ENCODE measurements at regions not wholly inside any gene's neighbourhood (a gene's known extent, or its start where the extent isn't known, plus 50 kb on each side); places are given as distances from the start of the nearest gene placed in this dataset.
"Not testable (repeated sequence)": the region's sequence is repeated elsewhere in the genome, so short reads cannot be mapped to it uniquely, and the experiment has no call there.

DNA sequence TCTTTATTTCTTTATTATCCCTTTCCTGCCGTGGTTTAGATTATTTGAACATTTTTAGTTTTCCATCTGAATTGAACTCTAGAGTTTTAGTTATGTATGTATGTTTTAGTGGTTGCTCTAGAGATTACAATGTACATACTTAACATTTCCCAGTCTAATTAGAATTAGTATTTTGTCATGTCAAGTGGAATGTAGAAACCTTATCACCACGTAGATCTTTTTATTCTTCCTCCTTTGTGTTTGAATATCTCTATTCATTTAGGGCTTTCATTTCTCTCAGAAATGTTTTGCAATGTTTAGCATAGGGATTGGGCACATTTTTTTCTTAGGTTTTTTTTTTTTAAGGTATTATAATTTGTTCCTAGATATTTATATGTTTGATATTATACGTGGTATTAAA, 73.1 kb upstream of the EZR start:
- H3K4me3 ChIP-seq, result no peak overlapping the region
- DNase-seq, result no peak
- H3K9ac ChIP-seq (ENCODE audit: insufficient read depth in 1 of 2, low read length in 2 of 2), result no peak overlapping the region
- no peak for TF ChIP-seq CTCF (IDR thresholded peaks at IDR 0.05; ENCODE audit: control extremely low read depth, extremely low read depth)
- H3K27ac ChIP-seq (ENCODE audit: low read depth in 1 of 2, low read length in 1 of 2), result no peak overlapping the region
- no peak for ATAC-seq (ENCODE audit: insufficient read depth, low FRiP score)
- H3K4me1 ChIP-seq (ENCODE audit: control insufficient read depth in 5 of 5, insufficient read depth in 5 of 5, low read length in 5 of 5), result no peaks in the 10 kb centered on the region
- no peaks in the 10 kb centered on the region for H3K36me3 ChIP-seq (ENCODE audit: control insufficient read depth in 4 of 4, insufficient read depth in 4 of 4, low read length in 4 of 4)
- H3K27me3 ChIP-seq (ENCODE audit: control insufficient read depth in 3 of 3, insufficient read depth in 3 of 3, low read length in 2 of 3), result no peaks in the 10 kb centered on the region
- peaks cover 0 to 2% (median 0%) of the 10 kb centered on the region in 4 donors for H3K9me3 ChIP-seq (ENCODE audit: control insufficient read depth in 4 of 4, insufficient read depth in 3 of 4, low read length in 3 of 4)
- WGBS, 2 donors, result 66 to 67% methylated on average over 3 of the region's 3 CpGs

DNA sequence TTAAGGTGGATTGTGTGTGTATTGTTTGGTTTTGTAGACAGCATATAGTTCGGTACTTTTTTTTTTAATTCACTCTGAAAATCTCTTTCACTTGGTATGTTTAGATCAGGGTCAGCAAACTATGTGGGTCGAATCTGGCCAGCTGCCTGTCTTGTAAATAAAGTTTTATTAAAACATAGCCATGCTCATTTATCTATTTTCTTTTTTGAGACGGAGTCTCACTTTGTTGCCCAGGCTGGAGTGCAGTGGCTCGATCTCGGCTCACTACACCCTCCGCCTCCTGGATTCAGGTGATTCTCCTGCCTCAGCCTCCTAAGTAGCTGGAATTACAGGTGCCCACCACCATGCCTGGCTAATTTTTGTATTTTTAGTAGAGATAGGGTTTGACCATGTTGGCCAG, 72.4 kb upstream of the EZR start:
- not testable (repeated sequence) for H3K4me1 ChIP-seq (ENCODE audit: control insufficient read depth in 5 of 5, insufficient read depth in 5 of 5, low read length in 5 of 5); ATAC-seq (ENCODE audit: insufficient read depth, low FRiP score); DNase-seq; H3K9ac ChIP-seq (ENCODE audit: insufficient read depth in 1 of 2, low read length in 2 of 2); H3K27ac ChIP-seq (ENCODE audit: low read depth in 1 of 2, low read length in 1 of 2); H3K4me3 ChIP-seq; H3K9me3 ChIP-seq (ENCODE audit: control insufficient read depth in 4 of 4, insufficient read depth in 3 of 4, low read length in 3 of 4); H3K27me3 ChIP-seq (ENCODE audit: control insufficient read depth in 3 of 3, insufficient read depth in 3 of 3, low read length in 2 of 3); H3K36me3 ChIP-seq (ENCODE audit: control insufficient read depth in 4 of 4, insufficient read depth in 4 of 4, low read length in 4 of 4)
- WGBS, 2 donors, result 95 to 97% methylated on average over 6 of the region's 6 CpGs

GRCh38 chr6:158888171-158888570, 69.0 kb upstream of the EZR start:
- DNase-seq; H3K4me1 ChIP-seq (ENCODE audit: control insufficient read depth in 5 of 5, insufficient read depth in 5 of 5, low read length in 5 of 5); H3K4me3 ChIP-seq; H3K9me3 ChIP-seq (ENCODE audit: control insufficient read depth in 4 of 4, insufficient read depth in 3 of 4, low read length in 3 of 4); ATAC-seq (ENCODE audit: insufficient read depth, low FRiP score); H3K27ac ChIP-seq (ENCODE audit: low read depth in 1 of 2, low read length in 1 of 2); H3K36me3 ChIP-seq (ENCODE audit: control insufficient read depth in 4 of 4, insufficient read depth in 4 of 4, low read length in 4 of 4); H3K9ac ChIP-seq (ENCODE audit: insufficient read depth in 1 of 2, low read length in 2 of 2); H3K27me3 ChIP-seq (ENCODE audit: control insufficient read depth in 3 of 3, insufficient read depth in 3 of 3, low read length in 2 of 3): not testable (repeated sequence)
- 96% methylated on average over 8 of the region's 8 CpGs for WGBS, 2 donors

DNA sequence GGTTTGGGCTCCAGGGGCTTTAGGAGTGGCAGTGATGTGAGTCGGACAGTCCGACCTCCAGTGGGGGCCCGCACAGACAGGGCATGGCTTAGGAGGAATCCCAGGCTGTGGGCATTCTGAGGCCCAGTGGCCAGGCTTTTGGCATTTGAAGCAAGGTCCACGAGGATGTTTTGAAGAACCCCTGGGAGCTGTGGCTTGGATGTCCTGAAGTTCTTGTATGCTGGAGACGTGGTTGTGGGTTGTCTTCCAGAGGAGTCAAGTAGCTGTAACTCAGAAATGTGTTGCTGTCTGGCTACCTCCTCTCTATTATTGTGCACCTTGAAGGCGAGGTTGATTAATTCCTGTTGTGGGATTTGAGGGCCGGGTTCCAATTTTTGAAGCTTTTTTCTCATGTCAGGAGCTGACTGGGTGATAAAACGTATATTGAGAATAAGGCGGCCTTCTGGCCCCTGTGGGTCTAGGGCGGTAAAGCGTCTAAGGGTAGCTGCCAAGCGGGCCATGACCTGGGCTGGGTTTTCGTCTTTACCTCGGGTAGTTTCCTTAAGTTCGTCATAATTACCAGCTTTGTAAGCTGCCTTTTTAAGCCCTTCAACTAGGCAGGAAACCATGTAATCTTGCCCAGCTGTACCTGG, 67.3 kb upstream of the EZR start:
- H3K9ac ChIP-seq (ENCODE audit: insufficient read depth in 1 of 2, low read length in 2 of 2); H3K27me3 ChIP-seq (ENCODE audit: control insufficient read depth in 3 of 3, insufficient read depth in 3 of 3, low read length in 2 of 3); H3K9me3 ChIP-seq (ENCODE audit: control insufficient read depth in 4 of 4, insufficient read depth in 3 of 4, low read length in 3 of 4); H3K4me3 ChIP-seq; H3K27ac ChIP-seq (ENCODE audit: low read depth in 1 of 2, low read length in 1 of 2); DNase-seq; H3K4me1 ChIP-seq (ENCODE audit: control insufficient read depth in 5 of 5, insufficient read depth in 5 of 5, low read length in 5 of 5); ATAC-seq (ENCODE audit: insufficient read depth, low FRiP score); H3K36me3 ChIP-seq (ENCODE audit: control insufficient read depth in 4 of 4, insufficient read depth in 4 of 4, low read length in 4 of 4): not testable (repeated sequence)
- WGBS, 2 donors, result 94 to 95% methylated on average over 15 of the region's 15 CpGs

DNA sequence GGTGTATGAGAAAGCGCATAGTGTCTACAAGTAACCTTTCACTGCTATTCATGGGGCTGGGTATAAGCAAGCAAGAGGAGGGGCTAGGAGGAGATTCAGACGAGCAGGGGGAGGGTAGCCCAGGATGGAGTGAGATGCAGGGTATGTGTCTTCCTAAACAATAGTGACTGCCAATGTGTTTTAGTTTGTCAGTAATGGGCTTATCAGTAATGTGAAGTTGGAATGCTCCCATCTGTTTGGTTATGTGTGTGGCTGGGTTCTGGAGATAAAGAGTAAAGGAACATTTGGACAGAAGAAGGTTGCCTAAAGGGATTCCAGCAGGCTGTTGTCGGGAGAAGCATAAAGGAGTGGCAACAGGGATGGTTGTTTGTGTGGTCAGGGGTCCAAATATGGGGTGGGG, 62.7 kb upstream of the EZR start:
- H3K4me3 ChIP-seq; H3K9me3 ChIP-seq (ENCODE audit: control insufficient read depth in 4 of 4, insufficient read depth in 3 of 4, low read length in 3 of 4); H3K4me1 ChIP-seq (ENCODE audit: control insufficient read depth in 5 of 5, insufficient read depth in 5 of 5, low read length in 5 of 5); H3K27ac ChIP-seq (ENCODE audit: low read depth in 1 of 2, low read length in 1 of 2); H3K36me3 ChIP-seq (ENCODE audit: control insufficient read depth in 4 of 4, insufficient read depth in 4 of 4, low read length in 4 of 4); H3K27me3 ChIP-seq (ENCODE audit: control insufficient read depth in 3 of 3, insufficient read depth in 3 of 3, low read length in 2 of 3); ATAC-seq (ENCODE audit: insufficient read depth, low FRiP score); H3K9ac ChIP-seq (ENCODE audit: insufficient read depth in 1 of 2, low read length in 2 of 2): not testable (repeated sequence)
- peak; percentile 24 to 74 (median 69) for DNase-seq
- WGBS, 2 donors, result 74 to 89% methylated on average over 3 of the region's 3 CpGs

DNA sequence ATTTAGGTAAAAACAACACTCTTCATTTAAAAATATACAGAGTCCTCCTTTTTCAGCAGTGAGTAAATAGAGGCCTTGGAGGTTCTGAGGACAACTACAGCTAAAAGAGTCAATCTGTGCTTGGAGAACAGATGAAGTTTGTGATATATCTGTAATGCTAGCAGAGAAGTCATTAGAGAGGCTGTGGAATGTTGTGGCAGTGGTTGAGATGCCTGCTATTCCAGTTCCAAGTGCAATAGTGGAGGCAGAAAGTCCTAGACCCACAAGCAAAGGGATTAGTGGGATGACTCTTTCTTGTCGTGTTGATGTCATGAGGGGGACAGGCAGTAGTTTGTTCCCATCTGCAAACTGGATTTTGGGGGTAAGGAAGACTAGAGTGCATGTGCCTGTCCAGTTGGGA, 62.1 kb upstream of the EZR start:
- H3K27me3 ChIP-seq (ENCODE audit: control insufficient read depth in 3 of 3, insufficient read depth in 3 of 3, low read length in 2 of 3); H3K4me3 ChIP-seq; ATAC-seq (ENCODE audit: insufficient read depth, low FRiP score); H3K9me3 ChIP-seq (ENCODE audit: control insufficient read depth in 4 of 4, insufficient read depth in 3 of 4, low read length in 3 of 4); H3K9ac ChIP-seq (ENCODE audit: insufficient read depth in 1 of 2, low read length in 2 of 2); DNase-seq; H3K27ac ChIP-seq (ENCODE audit: low read depth in 1 of 2, low read length in 1 of 2); H3K36me3 ChIP-seq (ENCODE audit: control insufficient read depth in 4 of 4, insufficient read depth in 4 of 4, low read length in 4 of 4); H3K4me1 ChIP-seq (ENCODE audit: control insufficient read depth in 5 of 5, insufficient read depth in 5 of 5, low read length in 5 of 5): not testable (repeated sequence)
- 65 to 82% methylated on average over 1 of the region's 1 CpG for WGBS, 2 donors

All from lung (tissue), 11 donors.